Thyroid gland (tissue), 4 donors: ENCODE measurements at regions not wholly inside any gene's neighbourhood (a gene's known extent, or its start where the extent isn't known, plus 50 kb on each side); places are given as distances from the start of the nearest gene placed in this dataset.

Source experiments
- DNase-seq, 2 donors: peaks; one replicate each; pipeline ENCODE4 v3.0.0-alpha.2; 2019
- H3K27ac ChIP-seq, 3 donors: fragments of 200-600 bp; sonication (generic); 1 replicate in 2 of 3; 2 replicates in 1 of 3; pipeline ENCODE4 v1.5.1; 2016 to 2019; ENCODE audit warnings: mild to moderate bottlenecking in 1 of 3, moderate library complexity in 1 of 3
- H3K27me3 ChIP-seq: fragments of 200-600 bp; sonication (generic); one replicate; pipeline ENCODE4 v1.5.1; 2019
- H3K36me3 ChIP-seq, 2 donors: fragments of 200-600 bp; sonication (generic); one replicate each; pipeline ENCODE4 v1.5.1; 2016 to 2019
- H3K4me1 ChIP-seq, 2 donors: fragments of 200-600 bp; sonication (generic); one replicate each; pipeline ENCODE4 v1.5.1; 2017 to 2019
- H3K4me3 ChIP-seq, 3 donors: fragments of 200-600 bp; sonication (generic); replicated peaks in 1 of 3; 1 replicate in 2 of 3; 2 replicates in 1 of 3; pipeline ENCODE4 v1.5.1; 2016; ENCODE audit warnings: mild to moderate bottlenecking in 1 of 3
- H3K9me3 ChIP-seq: fragments of 200-600 bp; sonication (generic); one replicate; pipeline ENCODE4 v1.5.1; 2017
- CTCF ChIP-seq, 6 experiments: fragments of 200-600 bp in 3 of 6; fragments of 450-650 bp in 3 of 6; sonication (generic) in 3 of 6; IDR thresholded peaks; one replicate each; pipeline ENCODE4 v1.5.1; 2016 to 2019; ENCODE audit warnings: antibody characterized with exemption in 6 of 6, mild to moderate bottlenecking in 2 of 6, inconsistent platforms in 1 of 6, moderate library complexity in 1 of 6
- POLR2A ChIP-seq, 2 donors: fragments of 450-650 bp; IDR thresholded peaks; one replicate each; pipeline ENCODE4 v1.6.1; 2017; ENCODE audit warnings: antibody characterized with exemption in 2 of 2, mild to moderate bottlenecking in 2 of 2, moderate library complexity in 1 of 2
- WGBS, 2 donors: methylation state at CpG; one replicate each; pipeline ENCODE4 v1.1.5; 2017; 5-methylcytosine and 5-hydroxymethylcytosine counted together
- intact Hi-C: fragments of 100-400 bp; cut with DNase I; formaldehyde crosslinking; loops from one replicate; pipeline ENCODE4 v1.15.1; 2023

- intact Hi-C loops = loop anchor here (5.0 kb wide), 1 partner anchor 256 kb away; no protein-coding TSS in a partner anchor
- no peaks in the 10 kb centered on the region for H3K36me3 ChIP-seq
- H3K27ac ChIP-seq = no peak overlapping the region
- no peaks in the 10 kb centered on the region for H3K27me3 ChIP-seq
- WGBS, 2 donors = 79 to 89% methylated on average over 10 of the region's 10 CpGs
- no peak for DNase-seq
- no peak overlapping the region for H3K4me3 ChIP-seq
- TF ChIP-seq CTCF (IDR thresholded peaks at IDR 0.05) = no peak
- TF ChIP-seq POLR2A (IDR thresholded peaks at IDR 0.05) = no peak
- no peaks in the 10 kb centered on the region for H3K9me3 ChIP-seq
- H3K4me1 ChIP-seq = peaks cover 8 to 14% of the 10 kb centered on the region in 2 donors
These were observed 183.8 kb downstream of the TFCP2L1 start for GRCh38 chr2:121101093-121101715.

DNA sequence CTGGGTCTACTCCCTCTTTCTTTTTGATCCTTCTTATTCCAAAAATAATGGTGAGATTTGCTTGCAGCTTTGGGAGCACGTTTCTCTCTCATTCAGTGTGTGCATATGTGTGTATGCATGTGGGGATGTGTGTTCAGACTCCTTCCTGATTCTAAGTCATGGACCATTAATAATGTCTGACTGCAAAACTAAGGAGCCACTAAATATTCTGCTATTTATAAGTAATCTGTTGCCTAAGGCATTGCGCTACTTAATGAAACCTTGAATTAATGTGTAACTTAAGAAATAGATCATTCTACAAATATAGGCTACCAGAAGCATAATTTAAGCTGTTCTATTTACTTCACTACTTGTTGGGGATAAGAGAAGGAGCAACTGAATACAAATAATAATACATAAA, 182.1 kb downstream of the TFCP2L1 start:
- Histone ChIP-seq H3K27ac (no peak overlapping the region), H3K4me3 (no peak overlapping the region), H3K27me3 (no peaks in the 10 kb centered on the region), H3K4me1 (peaks cover 8 to 14% of the 10 kb centered on the region in 2 donors), H3K36me3 (no peaks in the 10 kb centered on the region), H3K9me3 (no peaks in the 10 kb centered on the region)
- no peak for DNase-seq
- WGBS, 2 donors = 86 to 88% methylated on average over 2 of the region's 2 CpGs
- intact Hi-C loops = loop anchor here (5.0 kb wide), 1 partner anchor 254 kb away; no protein-coding TSS in a partner anchor
- TF ChIP-seq CTCF (IDR thresholded peaks at IDR 0.05) (no peak), POLR2A (IDR thresholded peaks at IDR 0.05) (no peak)

DNA sequence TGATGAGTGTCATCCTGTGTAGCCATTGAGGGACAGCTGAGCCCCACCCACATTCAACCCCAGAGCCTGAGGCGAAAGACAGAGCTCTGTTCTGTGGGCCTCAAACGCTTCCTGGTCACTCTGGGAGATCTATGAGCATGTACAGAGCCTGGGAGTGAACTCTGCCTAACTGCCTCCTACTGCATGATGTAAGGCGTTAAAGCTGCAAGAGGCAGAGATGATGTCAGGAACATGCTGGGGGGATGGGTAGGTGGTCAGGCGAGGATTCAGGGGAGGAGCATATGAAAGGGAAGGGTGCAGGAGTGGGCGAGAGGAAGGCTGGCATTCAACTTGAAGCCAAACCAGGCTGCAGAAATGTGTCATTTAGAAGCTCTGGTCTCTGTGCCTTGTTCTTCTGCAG, 181.0 kb downstream of the TFCP2L1 start:
- no peaks in the 10 kb centered on the region for H3K27me3 ChIP-seq
- TF ChIP-seq CTCF (IDR thresholded peaks at IDR 0.05) = no peak
- TF ChIP-seq POLR2A (IDR thresholded peaks at IDR 0.05) = no peak
- no peaks in the 10 kb centered on the region for H3K36me3 ChIP-seq
- H3K4me1 ChIP-seq = peaks cover 8 to 14% of the 10 kb centered on the region in 2 donors
- intact Hi-C loops = loop anchor here (5.0 kb wide), 1 partner anchor 253 kb away; no protein-coding TSS in a partner anchor
- DNase-seq = no peak
- no peak overlapping the region for H3K27ac ChIP-seq
- no peak overlapping the region for H3K4me3 ChIP-seq
- 74 to 83% methylated on average over 5 of the region's 5 CpGs for WGBS, 2 donors
- H3K9me3 ChIP-seq = no peaks in the 10 kb centered on the region

GRCh38 chr2:121104721-121105141, 180.3 kb downstream of the TFCP2L1 start:
- DNase-seq = peak in 1 of 2 donors; percentile 40
- TF ChIP-seq POLR2A (IDR thresholded peaks at IDR 0.05) (no peak), CTCF (IDR thresholded peaks at IDR 0.05) (no peak)

GRCh38 chr2:121110924-121111323, 174.1 kb downstream of the TFCP2L1 start:
- Histone ChIP-seq H3K27ac (no peak overlapping the region), H3K9me3 (no peaks in the 10 kb centered on the region), H3K36me3 (no peaks in the 10 kb centered on the region), H3K4me1 (no peaks in the 10 kb centered on the region), H3K4me3 (no peak overlapping the region), H3K27me3 (no peaks in the 10 kb centered on the region)
- TF ChIP-seq POLR2A (IDR thresholded peaks at IDR 0.05) (no peak), CTCF (IDR thresholded peaks at IDR 0.05) (no peak)
- DNase-seq = no peak
- intact Hi-C loops = no loop called here

More at GRCh38 chr2:121104721-121105141, 180.3 kb downstream of the TFCP2L1 start:
- H3K27ac ChIP-seq = no peak overlapping the region
- H3K36me3 ChIP-seq = no peaks in the 10 kb centered on the region
- intact Hi-C loops = loop anchor here (5.0 kb wide), 1 partner anchor 253 kb away; no protein-coding TSS in a partner anchor
- H3K4me1 ChIP-seq = peaks cover 3 to 8% of the 10 kb centered on the region in 2 donors
- no peak overlapping the region for H3K4me3 ChIP-seq
- no peaks in the 10 kb centered on the region for H3K9me3 ChIP-seq
- no peaks in the 10 kb centered on the region for H3K27me3 ChIP-seq
- 31 to 50% methylated on average over 9 to 10 of the region's 10 CpGs for WGBS, 2 donors
